Endothelial cell (in vitro differentiated cells): ENCODE measurements at regions not wholly inside any gene's neighbourhood (a gene's known extent, or its start where the extent isn't known, plus 50 kb on each side); places are given as distances from the start of the nearest gene placed in this dataset.

Experiments used
- DNase-seq: peaks from one replicate; pipeline ENCODE4 v3.0.0; 2021; ENCODE audit warnings: low spot score
- H3K27ac Mint-ChIP-seq: one replicate; pipeline ENCODE4 v1.8.0; 2021; ENCODE audit warnings: mixed read lengths, inconsistent platforms; ENCODE audit not compliant: unreplicated experiment
- H3K27me3 Mint-ChIP-seq: one replicate; pipeline ENCODE4 v1.8.0; 2021; ENCODE audit warnings: mild to moderate bottlenecking, moderate library complexity, mixed read lengths, inconsistent platforms; ENCODE audit not compliant: unreplicated experiment
- H3K36me3 Mint-ChIP-seq: one replicate; pipeline ENCODE4 v1.8.0; 2021; ENCODE audit warnings: mild to moderate bottlenecking, low read depth, mixed read lengths, inconsistent platforms; ENCODE audit not compliant: unreplicated experiment
- H3K4me1 Mint-ChIP-seq: one replicate; pipeline ENCODE4 v1.8.0; 2021; ENCODE audit warnings: mild to moderate bottlenecking, mixed read lengths, inconsistent platforms; ENCODE audit not compliant: unreplicated experiment
- H3K4me3 Mint-ChIP-seq: one replicate; pipeline ENCODE4 v1.8.0; 2021; ENCODE audit warnings: mild to moderate bottlenecking, mixed read lengths, inconsistent platforms; ENCODE audit not compliant: unreplicated experiment
- H3K9me3 Mint-ChIP-seq: one replicate; pipeline ENCODE4 v1.8.0; 2021; ENCODE audit warnings: mixed read lengths, inconsistent platforms; ENCODE audit not compliant: unreplicated experiment
- CTCF ChIP-seq: fragments of 200-600 bp; sonication (generic); IDR thresholded peaks from one replicate; pipeline ENCODE4 v1.5.0; 2021; ENCODE audit warnings: antibody characterized with exemption; ENCODE audit not compliant: unreplicated experiment

- Mint-ChIP-seq H3K4me1 (peaks cover 5% of the 10 kb centered on the region), H3K36me3 (no peaks in the 10 kb centered on the region), H3K27me3 (peaks cover 8% of the 10 kb centered on the region), H3K27ac (no peak overlapping the region), H3K4me3 (no peak overlapping the region), H3K9me3 (no peaks in the 10 kb centered on the region)
- TF ChIP-seq CTCF, result no peak
- no peak for DNase-seq
Observed at GRCh38 chr12:124630791-124631313, 63.4 kb upstream of the NCOR2 start.

GRCh38 chr12:124629789-124630480, 62.5 kb upstream of the NCOR2 start:
- Mint-ChIP-seq H3K4me1 (peaks cover 10% of the 10 kb centered on the region), H3K27me3 (peaks cover 8% of the 10 kb centered on the region), H3K4me3 (no peak overlapping the region), H3K36me3 (no peaks in the 10 kb centered on the region), H3K9me3 (no peaks in the 10 kb centered on the region), H3K27ac (peak overlapping the region; percentile 14)
- TF ChIP-seq CTCF, result no peak
- no peak for DNase-seq

- Mint-ChIP-seq H3K27me3 (peaks cover 8% of the 10 kb centered on the region), H3K4me3 (no peak overlapping the region)
- no peak for DNase-seq
Observed at GRCh38 chr12:124629117-124629516, 61.7 kb upstream of the NCOR2 start.

GRCh38 chr12:124627956-124628355, 60.5 kb upstream of the NCOR2 start:
- no peaks in the 10 kb centered on the region for H3K36me3 Mint-ChIP-seq
- no peak overlapping the region for H3K4me3 Mint-ChIP-seq
- TF ChIP-seq CTCF, result no peak
- DNase-seq, result no peak
- peaks cover 6% of the 10 kb centered on the region for H3K27me3 Mint-ChIP-seq
- peaks cover 10% of the 10 kb centered on the region for H3K4me1 Mint-ChIP-seq
- no peak overlapping the region for H3K27ac Mint-ChIP-seq
- no peaks in the 10 kb centered on the region for H3K9me3 Mint-ChIP-seq

More at GRCh38 chr12:124629117-124629516, 61.7 kb upstream of the NCOR2 start:
- peaks cover 10% of the 10 kb centered on the region for H3K4me1 Mint-ChIP-seq
- TF ChIP-seq CTCF, result no peak
- H3K9me3 Mint-ChIP-seq, result no peaks in the 10 kb centered on the region
- H3K27ac Mint-ChIP-seq, result no peak overlapping the region
- no peaks in the 10 kb centered on the region for H3K36me3 Mint-ChIP-seq

GRCh38 chr12:124626971-124627411, 59.6 kb upstream of the NCOR2 start:
- H3K27me3 Mint-ChIP-seq, result peaks cover 4% of the 10 kb centered on the region
- no peak overlapping the region for H3K4me3 Mint-ChIP-seq
- H3K36me3 Mint-ChIP-seq, result no peaks in the 10 kb centered on the region
- no peak for TF ChIP-seq CTCF
- no peak for DNase-seq
- no peak overlapping the region for H3K27ac Mint-ChIP-seq
- no peaks in the 10 kb centered on the region for H3K9me3 Mint-ChIP-seq
- peaks cover 10% of the 10 kb centered on the region for H3K4me1 Mint-ChIP-seq
